B cell (primary cell): ENCODE measurements at regions not wholly inside any gene's neighbourhood (a gene's known extent, or its start where the extent isn't known, plus 50 kb on each side); places are given as distances from the start of the nearest gene placed in this dataset.

Experiments
- ATAC-seq: fragments of 200-7000 bp; cut with Tn5 transposase; one replicate; pipeline ENCODE4 v1.10.0; 2021; ENCODE audit warnings: low read depth, mild to moderate bottlenecking, moderate number of reproducible peaks, moderate library complexity
- CTCF ChIA-PET: fragments of 350-600 bp; sonication (Branson Sonifier 250); formaldehyde crosslinking; loops from one replicate; lab custom pipeline; 2021; ENCODE audit warnings: antibody characterized with exemption, inconsistent platforms; lab: Charles Lee
- POLR2A ChIA-PET: fragments of 350-600 bp; sonication (Branson Sonifier 250); formaldehyde crosslinking; loops from one replicate; lab custom pipeline; 2021; ENCODE audit warnings: antibody characterized with exemption; lab: Charles Lee
- DNase-seq: peaks from one replicate; pipeline ENCODE4 v3.0.0; 2013
- H2AFZ ChIP-seq: 2 replicates; pipeline ENCODE4 v1.6.1; 2012; ENCODE audit warnings: mild to moderate bottlenecking, low read depth, low read length; ENCODE audit not compliant: insufficient read depth, poor library complexity, severe bottlenecking
- H3K27ac ChIP-seq, 2 donors: 1 replicate in 1 of 2; 2 replicates in 1 of 2; pipeline ENCODE4 v1.5.1; 2012 to 2013; ENCODE audit warnings: low read length in 2 of 2, mild to moderate bottlenecking in 2 of 2, moderate library complexity in 1 of 2
- H3K27me3 ChIP-seq, 4 experiments: fragments of 200-600 bp in 1 of 4; sonication (generic) in 1 of 4; replicated peaks in 1 of 4; 1 replicate in 2 of 4; 2 replicates in 2 of 4; pipeline versions ENCODE4 v1.6.1 to v1.7.0; 2013 to 2016; ENCODE audit warnings: low read length in 3 of 4, mild to moderate bottlenecking in 2 of 4, mixed read lengths in 1 of 4, moderate library complexity in 1 of 4; ENCODE audit not compliant: insufficient read depth in 4 of 4, control insufficient read depth in 3 of 4; ENCODE audit errors: control extremely low read depth in 1 of 4
- H3K36me3 ChIP-seq, 2 experiments: replicated peaks in 1 of 2; 1 replicate in 1 of 2; 2 replicates in 1 of 2; pipeline versions ENCODE4 v1.6.1 to v1.7.1; 2013; ENCODE audit warnings: low read length in 1 of 2; ENCODE audit not compliant: insufficient read depth in 2 of 2, control insufficient read depth in 1 of 2; ENCODE audit errors: control extremely low read depth in 1 of 2, extremely low read depth in 1 of 2
- H3K4me1 ChIP-seq, 2 donors: fragments of 200-600 bp in 1 of 2; sonication (generic) in 1 of 2; 1 replicate in 1 of 2; 2 replicates in 1 of 2; pipeline versions ENCODE4 v1.5.1 to v1.6.1; 2013 to 2017; ENCODE audit warnings: low read length in 2 of 2; ENCODE audit not compliant: control insufficient read depth in 2 of 2, insufficient read depth in 2 of 2
- H3K4me2 ChIP-seq: replicated peaks from 2 replicates; pipeline ENCODE3; 2012; ENCODE audit warnings: mild to moderate bottlenecking, low read depth, low read length; ENCODE audit not compliant: poor library complexity, severe bottlenecking
- H3K4me3 ChIP-seq, 5 experiments: fragments of 200-600 bp in 1 of 5; sonication (generic) in 1 of 5; 1 replicate in 3 of 5; 2 replicates in 2 of 5; pipeline versions ENCODE4 v1.5.1 to v1.7.0; 2011 to 2016; ENCODE audit warnings: low read length in 4 of 5, mild to moderate bottlenecking in 4 of 5, low read depth in 2 of 5, control low read depth in 1 of 5, moderate library complexity in 1 of 5; ENCODE audit not compliant: insufficient read depth in 1 of 5; ENCODE audit errors: control extremely low read depth in 1 of 5, extremely low read depth in 1 of 5
- H3K79me2 ChIP-seq: fragments of 200-600 bp; sonication (generic); one replicate; pipeline ENCODE4 v1.6.0; 2016; ENCODE audit warnings: low read length; ENCODE audit not compliant: control insufficient read depth, insufficient read depth
- H3K9ac ChIP-seq: fragments of 200-600 bp; sonication (generic); 2 replicates; pipeline ENCODE4 v1.6.1; 2017; ENCODE audit warnings: mild to moderate bottlenecking, low read length, moderate library complexity
- H3K9me3 ChIP-seq, 3 donors: one replicate each; pipeline versions ENCODE4 v1.6.1 to v1.7.1; 2013; ENCODE audit warnings: low read length in 2 of 3; ENCODE audit not compliant: control insufficient read depth in 2 of 3, insufficient read depth in 1 of 3; ENCODE audit errors: control extremely low read depth in 1 of 3
- H4K20me1 ChIP-seq: 2 replicates; pipeline ENCODE4 v1.6.0; 2012; ENCODE audit warnings: mild to moderate bottlenecking, low read length; ENCODE audit not compliant: insufficient read depth, control insufficient read depth, poor library complexity, severe bottlenecking
- H3K27ac Mint-ChIP-seq: one replicate; pipeline ENCODE4 v1.8.0; 2021; ENCODE audit warnings: mixed read lengths
- H3K27me3 Mint-ChIP-seq: one replicate; pipeline ENCODE4 v1.8.0; 2021; ENCODE audit warnings: mixed read lengths
- H3K4me1 Mint-ChIP-seq: one replicate; pipeline ENCODE4 v1.8.0; 2021; ENCODE audit warnings: mixed read lengths
- H3K4me3 Mint-ChIP-seq: one replicate; pipeline ENCODE4 v1.8.0; 2021; ENCODE audit warnings: mixed read lengths
- H3K9me3 Mint-ChIP-seq: one replicate; pipeline ENCODE4 v1.8.0; 2022; ENCODE audit warnings: mixed read lengths; ENCODE audit not compliant: insufficient read depth
- CTCF ChIP-seq: fragments of 200-600 bp; IDR thresholded peaks from one replicate; pipeline ENCODE4 v1.8.0; 2022; ENCODE audit warnings: antibody characterized with exemption, mild to moderate bottlenecking
- EZH2 ChIP-seq: IDR thresholded peaks from 2 replicates; pipeline ENCODE4 v1.6.1; 2012; ENCODE audit warnings: borderline replicate concordance, low read depth, mild to moderate bottlenecking, moderate library complexity, low read length; ENCODE audit not compliant: insufficient read depth, poor library complexity, severe bottlenecking
- WGBS: methylation state at CpG from one replicate; pipeline ENCODE4 v1.1.5; 2013; ENCODE audit warnings: missing lambda C conversion rate; ENCODE audit not compliant: insufficient coverage; 5-methylcytosine and 5-hydroxymethylcytosine counted together
- intact Hi-C: fragments of 100-400 bp; cut with micrococcal nuclease; formaldehyde crosslinking; loops from one replicate; pipeline ENCODE4 v1.10.0; 2022

DNA sequence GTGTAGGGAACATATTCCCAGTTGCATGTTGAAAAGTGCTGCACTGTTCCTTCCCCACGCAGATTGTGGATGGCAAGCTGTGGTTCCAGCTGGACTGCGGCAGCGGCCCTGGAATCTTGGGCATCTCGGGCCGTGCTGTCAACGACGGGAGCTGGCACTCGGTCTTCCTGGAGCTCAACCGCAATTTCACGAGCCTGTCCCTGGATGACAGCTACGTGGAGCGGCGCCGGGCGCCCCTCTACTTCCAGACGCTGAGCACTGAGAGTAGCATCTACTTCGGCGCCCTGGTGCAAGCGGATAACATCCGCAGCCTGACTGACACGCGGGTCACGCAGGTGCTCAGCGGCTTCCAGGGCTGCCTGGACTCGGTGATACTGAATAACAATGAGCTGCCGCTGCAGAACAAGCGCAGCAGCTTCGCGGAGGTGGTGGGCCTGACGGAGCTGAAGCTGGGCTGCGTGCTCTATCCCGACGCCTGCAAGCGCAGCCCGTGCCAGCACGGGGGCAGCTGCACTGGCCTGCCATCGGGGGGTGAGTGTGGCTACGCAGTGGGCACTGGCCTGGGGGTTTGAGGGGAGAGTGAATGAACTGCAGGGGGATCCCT, 102.7 kb upstream of the MTNR1B start:
- H3K27me3 Mint-ChIP-seq: no peaks in the 10 kb centered on the region
- Histone ChIP-seq H3K36me3 (no peaks in the 10 kb centered on the region), H3K9me3 (peaks cover 0 to 8% (median 0%) of the 10 kb centered on the region in 3 donors), H2AFZ (no peak overlapping the region), H4K20me1 (no peaks in the 10 kb centered on the region), H3K4me1 (no peaks in the 10 kb centered on the region), H3K27me3 (no peaks in the 10 kb centered on the region), H3K4me3 (no peak overlapping the region), H3K27ac (no peak overlapping the region), H3K4me2 (no peak overlapping the region), H3K79me2 (no peaks in the 10 kb centered on the region), H3K9ac (no peak overlapping the region)
- 93% methylated on average over 38 of the region's 38 CpGs for WGBS
- TF ChIP-seq CTCF (no peak), EZH2 (no peak)
- ATAC-seq (no peak), DNase-seq (no peak)
- H3K27ac Mint-ChIP-seq: no peak overlapping the region
- ChIA-PET POLR2A (no interaction called here), CTCF (no interaction called here)
- no peaks in the 10 kb centered on the region for H3K9me3 Mint-ChIP-seq
- H3K4me1 Mint-ChIP-seq: no peaks in the 10 kb centered on the region
- intact Hi-C loops: no loop called here
- H3K4me3 Mint-ChIP-seq: no peak overlapping the region

- H3K27ac ChIP-seq: no peak overlapping the region
- H3K27me3 Mint-ChIP-seq: no peaks in the 10 kb centered on the region
- ATAC-seq (no peak), DNase-seq (no peak)
- TF ChIP-seq CTCF (no peak), EZH2 (no peak)
- H3K27me3 ChIP-seq: no peaks in the 10 kb centered on the region
- H4K20me1 ChIP-seq: no peaks in the 10 kb centered on the region
- intact Hi-C loops: no loop called here
- no peak overlapping the region for H3K27ac Mint-ChIP-seq
- CTCF ChIA-PET: no interaction called here
- no peak overlapping the region for H3K4me3 Mint-ChIP-seq
- no peaks in the 10 kb centered on the region for H3K4me1 ChIP-seq
- no peaks in the 10 kb centered on the region for H3K79me2 ChIP-seq
- peaks cover 0 to 8% (median 0%) of the 10 kb centered on the region in 3 donors for H3K9me3 ChIP-seq
- no peaks in the 10 kb centered on the region for H3K4me1 Mint-ChIP-seq
- no peak overlapping the region for H2AFZ ChIP-seq
- POLR2A ChIA-PET: no interaction called here
- WGBS: 100% methylated on average over 3 of the region's 9 CpGs
- H3K4me2 ChIP-seq: no peak overlapping the region
- no peaks in the 10 kb centered on the region for H3K9me3 Mint-ChIP-seq
- no peak overlapping the region for H3K4me3 ChIP-seq
- H3K36me3 ChIP-seq: no peaks in the 10 kb centered on the region
- H3K9ac ChIP-seq: no peak overlapping the region
Measured at GRCh38 chr11:92867913-92868619, 101.4 kb upstream of the MTNR1B start.
